ENCODE measurements at regions not wholly inside any gene's neighbourhood (a gene's known extent, or its start where the extent isn't known, plus 50 kb on each side); places are given as distances from the start of the nearest gene placed in this dataset.

- no peak overlapping the region for H3K4me3 ChIP-seq (ENCODE audit: control insufficient read depth, low read depth, low read length)
- DNase-seq (ENCODE audit: low read depth), result no peak
- TF ChIP-seq CTCF (IDR thresholded peaks at IDR 0.05; ENCODE audit: control insufficient read depth, insufficient read depth, low read depth, low read length, missing control alignments), result no peak
Measured at GRCh38 chr5:101664071-101664791, 631.9 kb downstream of the SLCO4C1 start.

GRCh38 chr5:101663543-101663942 is 632.5 kb downstream of the SLCO4C1 start:
- no peak for DNase-seq (ENCODE audit: low read depth)
- no peak for TF ChIP-seq CTCF (IDR thresholded peaks at IDR 0.05; ENCODE audit: control insufficient read depth, insufficient read depth, low read depth, low read length, missing control alignments)

GRCh38 chr5:101662263-101662662 is 633.8 kb downstream of the SLCO4C1 start:
- no peak for DNase-seq (ENCODE audit: low read depth)
- no peak for TF ChIP-seq CTCF (IDR thresholded peaks at IDR 0.05; ENCODE audit: control insufficient read depth, insufficient read depth, low read depth, low read length, missing control alignments)
- no peak overlapping the region for H3K4me3 ChIP-seq (ENCODE audit: control insufficient read depth, low read depth, low read length)

More at GRCh38 chr5:101663543-101663942, 632.5 kb downstream of the SLCO4C1 start:
- no peak overlapping the region for H3K4me3 ChIP-seq (ENCODE audit: control insufficient read depth, low read depth, low read length)

DNA sequence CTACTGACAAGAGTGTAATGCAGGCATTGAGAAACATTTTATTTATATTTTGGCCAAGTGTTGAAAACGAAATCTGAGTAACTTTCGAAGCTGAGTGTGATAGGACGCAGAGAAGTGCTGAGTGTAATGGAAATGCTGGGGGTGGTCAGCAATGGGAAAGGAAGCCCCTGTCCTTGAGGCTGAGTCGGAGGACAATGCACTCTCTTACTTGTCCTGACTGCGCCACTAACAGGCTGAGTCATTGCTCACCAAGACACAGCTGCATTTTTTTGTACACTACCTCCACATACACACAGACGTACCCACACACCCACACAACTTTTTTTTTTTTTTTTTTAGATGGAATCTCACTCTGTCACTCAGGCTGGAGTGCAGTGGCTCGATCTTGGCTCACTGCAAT is 637.7 kb downstream of the SLCO4C1 start:
- DNase-seq (ENCODE audit: low read depth), result no peak
- TF ChIP-seq CTCF (IDR thresholded peaks at IDR 0.05; ENCODE audit: control insufficient read depth, insufficient read depth, low read depth, low read length, missing control alignments), result no peak
- H3K4me3 ChIP-seq (ENCODE audit: control insufficient read depth, low read depth, low read length), result no peak overlapping the region

GRCh38 chr5:101653996-101654395 is 642.1 kb downstream of the SLCO4C1 start:
- H3K4me3 ChIP-seq (ENCODE audit: control insufficient read depth, low read depth, low read length), result no peak overlapping the region
- TF ChIP-seq CTCF (IDR thresholded peaks at IDR 0.05; ENCODE audit: control insufficient read depth, insufficient read depth, low read depth, low read length, missing control alignments), result no peak
- no peak for DNase-seq (ENCODE audit: low read depth)

- no peak for TF ChIP-seq CTCF (IDR thresholded peaks at IDR 0.05; ENCODE audit: control insufficient read depth, insufficient read depth, low read depth, low read length, missing control alignments)
- no peak for DNase-seq (ENCODE audit: low read depth)
Measured at GRCh38 chr5:101647861-101648260, 648.2 kb downstream of the SLCO4C1 start.

More at GRCh38 chr5:101647861-101648260, 648.2 kb downstream of the SLCO4C1 start:
- no peak overlapping the region for H3K4me3 ChIP-seq (ENCODE audit: control insufficient read depth, low read depth, low read length)

Data from AG09309 (cell line).